ENCODE measurements at regions not wholly inside any gene's neighbourhood (a gene's known extent, or its start where the extent isn't known, plus 50 kb on each side); places are given as distances from the start of the nearest gene placed in this dataset.

- peaks cover 16% of the 10 kb centered on the region for H3K27me3 Mint-ChIP-seq
- CTCF ChIA-PET, result no interaction called here
- no peak overlapping the region for H3K27ac Mint-ChIP-seq
Measured at GRCh38 chr17:55567240-55568214, 56.3 kb upstream of the SMIM36 start.

DNA sequence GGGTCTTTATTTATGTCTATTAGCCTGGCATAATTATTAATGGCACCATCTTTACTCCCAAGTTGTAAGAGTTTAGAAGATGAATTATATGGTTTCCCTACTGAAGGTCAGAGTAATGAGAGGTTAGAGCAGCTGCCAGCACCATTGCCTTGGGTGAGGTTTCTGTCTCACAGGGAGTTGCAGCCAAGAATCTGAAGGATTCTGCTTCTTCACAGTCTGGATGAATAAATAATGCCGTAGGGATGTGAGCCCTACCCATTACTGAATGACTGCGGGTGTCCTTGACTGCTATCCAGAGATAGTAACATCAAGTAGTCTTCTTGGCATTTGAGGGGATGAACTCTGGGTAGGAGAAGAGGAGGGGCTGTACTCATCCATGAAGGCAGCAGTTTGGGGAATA is 52.8 kb upstream of the SMIM36 start:
- Mint-ChIP-seq H3K4me3 (no peak overlapping the region), H3K9me3 (ENCODE audit: low read depth) (no peaks in the 10 kb centered on the region), H3K27me3 (peaks cover 9% of the 10 kb centered on the region), H3K36me3 (no peaks in the 10 kb centered on the region), H3K4me1 (peaks cover 5% of the 10 kb centered on the region), H3K27ac (no peak overlapping the region)
- ATAC-seq (no peak), DNase-seq (no peak)
- CTCF ChIA-PET, result no interaction called here

More at GRCh38 chr17:55567240-55568214, 56.3 kb upstream of the SMIM36 start:
- DNase-seq, result no peak
- no peak for ATAC-seq
- H3K9me3 Mint-ChIP-seq (ENCODE audit: low read depth), result no peaks in the 10 kb centered on the region
- H3K4me3 Mint-ChIP-seq, result no peak overlapping the region
- no peaks in the 10 kb centered on the region for H3K36me3 Mint-ChIP-seq
- peaks cover 3% of the 10 kb centered on the region for H3K4me1 Mint-ChIP-seq

DNA sequence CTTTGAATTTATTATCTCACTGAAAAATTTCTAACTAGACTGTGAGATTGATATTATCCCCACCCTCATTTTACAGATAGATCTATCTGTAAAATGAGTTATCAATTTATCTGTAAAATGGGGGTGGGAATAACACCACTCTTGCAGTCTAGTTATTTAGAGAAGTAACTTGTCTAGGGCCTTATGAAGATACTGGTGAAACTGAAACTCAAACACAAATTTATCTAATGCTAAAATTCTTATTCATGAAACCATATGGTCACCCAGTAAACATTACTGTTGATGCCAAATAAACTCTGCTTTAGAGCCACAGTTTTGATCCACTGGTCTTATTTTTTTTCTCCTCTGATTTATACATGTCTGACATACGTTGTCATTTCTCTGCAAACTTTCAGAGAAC is 52.1 kb upstream of the SMIM36 start:
- peaks cover 5% of the 10 kb centered on the region for H3K4me1 Mint-ChIP-seq
- DNase-seq, result no peak
- no peaks in the 10 kb centered on the region for H3K36me3 Mint-ChIP-seq
- no peak for ATAC-seq
- no peaks in the 10 kb centered on the region for H3K9me3 Mint-ChIP-seq (ENCODE audit: low read depth)
- H3K27ac Mint-ChIP-seq, result no peak overlapping the region
- peaks cover 9% of the 10 kb centered on the region for H3K27me3 Mint-ChIP-seq
- no peak overlapping the region for H3K4me3 Mint-ChIP-seq
- CTCF ChIA-PET, result no interaction called here

GRCh38 chr17:55561973-55562495 is 50.8 kb upstream of the SMIM36 start:
- Mint-ChIP-seq H3K27me3 (peaks cover 9% of the 10 kb centered on the region), H3K9me3 (ENCODE audit: low read depth) (no peaks in the 10 kb centered on the region), H3K27ac (no peak overlapping the region), H3K36me3 (no peaks in the 10 kb centered on the region), H3K4me1 (peaks cover 5% of the 10 kb centered on the region), H3K4me3 (no peak overlapping the region)
- CTCF ChIA-PET, result no interaction called here
- DNase-seq (no peak), ATAC-seq (no peak)

DNA sequence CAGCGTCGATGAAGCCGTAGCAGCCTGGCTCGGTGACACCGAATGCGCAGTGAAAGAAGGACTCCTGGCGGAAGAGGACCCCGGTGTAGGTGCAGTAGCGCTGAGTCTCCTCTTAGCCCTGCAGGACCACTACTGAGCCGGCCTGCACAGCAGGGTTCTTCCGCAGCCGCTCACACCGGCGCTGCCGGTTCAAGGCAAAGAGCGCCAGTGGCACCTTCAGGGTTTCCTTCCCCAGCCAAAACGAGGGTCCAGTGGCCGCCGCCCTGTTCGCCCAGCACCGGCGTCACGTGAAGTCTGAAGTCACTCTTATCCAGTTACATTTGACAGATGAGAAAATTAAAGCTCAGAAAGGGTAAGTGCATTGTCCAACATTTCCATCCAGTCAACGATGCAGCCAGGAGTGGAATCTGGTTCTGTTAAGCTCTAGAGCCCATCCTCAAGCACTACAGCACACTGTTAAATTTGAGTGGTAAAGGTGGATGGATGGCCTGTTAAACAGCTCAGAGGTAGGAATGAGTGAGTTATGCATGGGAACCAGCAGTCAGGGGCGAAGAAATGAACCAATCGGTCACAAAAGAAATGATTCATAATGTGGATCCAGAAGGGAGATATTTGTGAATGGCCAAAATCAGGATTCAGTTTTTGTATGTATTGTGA is 50.2 kb upstream of the SMIM36 start:
- ATAC-seq (no peak), DNase-seq (no peak)
- Mint-ChIP-seq H3K36me3 (no peaks in the 10 kb centered on the region), H3K27me3 (peaks cover 5% of the 10 kb centered on the region), H3K9me3 (ENCODE audit: low read depth) (no peaks in the 10 kb centered on the region), H3K4me1 (peaks cover 5% of the 10 kb centered on the region), H3K27ac (no peak overlapping the region), H3K4me3 (no peak overlapping the region)
- CTCF ChIA-PET, result no interaction called here
